A673 (cell line): ENCODE measurements at regions not wholly inside any gene's neighbourhood (a gene's known extent, or its start where the extent isn't known, plus 50 kb on each side); places are given as distances from the start of the nearest gene placed in this dataset.

ENCODE experiments used
- BruUV-seq: library from RNA; stranded (reverse); fragments of 400-500 nt; replicated peaks from 2 replicates; lab custom pipeline; 2021; lab: Mats Ljungman, UMichigan
- CTCF ChIA-PET: fragments of 300-600 bp; sonication (Branson Sonifier 250); formaldehyde crosslinking; loops from one replicate; lab custom pipeline; 2022; ENCODE audit warnings: antibody characterized with exemption; lab: Charles Lee
- POLR2A ChIA-PET: fragments of 300-600 bp; sonication (Branson Sonifier 250); formaldehyde crosslinking; loops from one replicate; lab custom pipeline; 2022; ENCODE audit warnings: antibody characterized with exemption; ENCODE audit not compliant: low non-redundant PET; lab: Charles Lee
- DNase-seq: peaks from one replicate; pipeline ENCODE4 v3.0.0-alpha.2; 2015; ENCODE audit warnings: low spot score
- H3K27ac ChIP-seq: fragments of 200-600 bp; sonication (generic); 2 replicates; pipeline ENCODE4 v1.5.1; 2016; ENCODE audit warnings: mixed run types, low read depth, mild to moderate bottlenecking, mixed read lengths, antibody characterized with exemption, low read length; ENCODE audit not compliant: poor library complexity, severe bottlenecking
- H3K27me3 ChIP-seq: fragments of 200-600 bp; sonication (generic); replicated peaks from 2 replicates; pipeline ENCODE4 v1.6.1; 2017; ENCODE audit warnings: mixed run types, low read depth, mild to moderate bottlenecking, mixed read lengths, antibody characterized with exemption, low read length; ENCODE audit not compliant: insufficient read depth, poor library complexity
- H3K36me3 ChIP-seq: fragments of 200-600 bp; sonication (generic); 2 replicates; pipeline ENCODE4 v1.6.1; 2016; ENCODE audit warnings: mixed run types, mild to moderate bottlenecking, mixed read lengths, antibody characterized with exemption, low read length; ENCODE audit not compliant: insufficient read depth, poor library complexity, severe bottlenecking
- H3K4me1 ChIP-seq: fragments of 200-600 bp; sonication (generic); 2 replicates; pipeline ENCODE4 v1.6.1; 2017; ENCODE audit warnings: mixed run types, mild to moderate bottlenecking, mixed read lengths, antibody characterized with exemption, low read length; ENCODE audit not compliant: insufficient read depth, poor library complexity, severe bottlenecking
- H3K4me3 ChIP-seq: fragments of 200-600 bp; sonication (generic); 2 replicates; pipeline ENCODE4 v1.5.1; 2016; ENCODE audit warnings: low read depth, mixed run types, mild to moderate bottlenecking, mixed read lengths, low read length; ENCODE audit not compliant: poor library complexity, severe bottlenecking
- H3K9me3 ChIP-seq: fragments of 200-600 bp; sonication (generic); 2 replicates; pipeline ENCODE4 v1.6.1; 2016; ENCODE audit warnings: mixed run types, low read depth, mild to moderate bottlenecking, mixed read lengths, antibody characterized with exemption, low read length; ENCODE audit not compliant: poor library complexity, severe bottlenecking
- CTCF ChIP-seq: fragments of 300-800, 200-600 bp; sonication (generic); conservative IDR thresholded peaks from 2 replicates; pipeline ENCODE4 v1.5.1; 2017; ENCODE audit warnings: low read depth, mild to moderate bottlenecking, antibody characterized with exemption, low read length, moderate library complexity, mixed read lengths
- EZH2 ChIP-seq: fragments of 200-600 bp; sonication (generic); IDR thresholded peaks from 2 replicates; pipeline ENCODE4 v1.6.1; 2017; ENCODE audit warnings: borderline replicate concordance, low read depth, mild to moderate bottlenecking, mixed read lengths, antibody characterized with exemption, low read length; ENCODE audit not compliant: poor library complexity, severe bottlenecking
- intact Hi-C: fragments of 100-400 bp; cut with micrococcal nuclease; formaldehyde crosslinking; loops from one replicate; pipeline ENCODE4 v1.10.0; 2022; ENCODE audit not compliant: unreplicated experiment

- CTCF ChIA-PET, result no interaction called here
- Histone ChIP-seq H3K27ac (no peak overlapping the region), H3K27me3 (peaks cover 13% of the 10 kb centered on the region), H3K4me3 (no peak overlapping the region), H3K36me3 (no peaks in the 10 kb centered on the region), H3K9me3 (no peaks in the 10 kb centered on the region), H3K4me1 (peaks cover 5% of the 10 kb centered on the region)
- TF ChIP-seq EZH2 (no peak), CTCF (no peak; the same call in 1 of the 2 replicates)
- POLR2A ChIA-PET, result no interaction called here
- no TSS peak for BruUV-seq
- DNase-seq, result no peak
- intact Hi-C loops, result no loop called here
These were observed 118.5 kb downstream of the TLE3 start for GRCh38 chr15:69979262-69979661.

- no peak for DNase-seq
- ChIA-PET POLR2A (no interaction called here), CTCF (no interaction called here)
- Histone ChIP-seq H3K36me3 (no peaks in the 10 kb centered on the region), H3K4me3 (no peak overlapping the region), H3K27me3 (peaks cover 16% of the 10 kb centered on the region), H3K4me1 (no peaks in the 10 kb centered on the region), H3K9me3 (no peaks in the 10 kb centered on the region), H3K27ac (no peak overlapping the region)
- no peak for TF ChIP-seq CTCF
- TF ChIP-seq EZH2, result no peak
- intact Hi-C loops, result no loop called here
- BruUV-seq, result no TSS peak
These were observed 117.9 kb downstream of the TLE3 start for GRCh38 chr15:69979783-69980182.

- no TSS peak for BruUV-seq
- TF ChIP-seq EZH2, result no peak
- TF ChIP-seq CTCF, result no peak
- H3K27me3 ChIP-seq, result peaks cover 16% of the 10 kb centered on the region
- CTCF ChIA-PET, result no interaction called here
- no peak overlapping the region for H3K4me3 ChIP-seq
- H3K9me3 ChIP-seq, result no peaks in the 10 kb centered on the region
- H3K36me3 ChIP-seq, result no peaks in the 10 kb centered on the region
- H3K27ac ChIP-seq, result no peak overlapping the region
- POLR2A ChIA-PET, result no interaction called here
- H3K4me1 ChIP-seq, result no peaks in the 10 kb centered on the region
- intact Hi-C loops, result no loop called here
- DNase-seq, result no peak
These were observed 117.2 kb downstream of the TLE3 start for GRCh38 chr15:69980341-69981059.
